ENCODE measurements at regions not wholly inside any gene's neighbourhood (a gene's known extent, or its start where the extent isn't known, plus 50 kb on each side); places are given as distances from the start of the nearest gene placed in this dataset.

GRCh38 chr9:16954040-16954439, 83.6 kb upstream of the BNC2 start:
- ChIA-PET POLR2A (no interaction called here), CTCF (no interaction called here)
- DNase-seq: no peak
- no peak for TF ChIP-seq CTCF (IDR thresholded peaks at IDR 0.05; ENCODE audit: insufficient read depth in 1 of 2, low read depth in 1 of 2, low read length in 1 of 2, severe bottlenecking in 1 of 2, unreplicated experiment in 1 of 2)
- H3K4me3 ChIP-seq (ENCODE audit: low read depth, low read length): no peak overlapping the region
- H3K36me3 Mint-ChIP-seq (ENCODE audit: insufficient read depth, unreplicated experiment): no peaks in the 10 kb centered on the region
- no peaks in the 10 kb centered on the region for H3K4me1 ChIP-seq
- H3K27me3 Mint-ChIP-seq (ENCODE audit: insufficient read depth, unreplicated experiment): no peaks in the 10 kb centered on the region
- H3K27ac Mint-ChIP-seq (ENCODE audit: unreplicated experiment): no peak overlapping the region
- no peaks in the 10 kb centered on the region for H3K27me3 ChIP-seq (replicated peaks; ENCODE audit: control insufficient read depth, insufficient read depth, low read length)
- no TSS peak for BruUV-seq (replicated peaks)
- intact Hi-C loops (cut with micrococcal nuclease; ENCODE audit: unreplicated experiment): no loop called here
- no peaks in the 10 kb centered on the region for H3K36me3 ChIP-seq (ENCODE audit: control insufficient read depth, insufficient read depth, low read length)
- no peaks in the 10 kb centered on the region for H3K4me1 Mint-ChIP-seq (ENCODE audit: low read depth, unreplicated experiment)
- no peak overlapping the region for H3K4me3 Mint-ChIP-seq (ENCODE audit: unreplicated experiment)
- H3K9me3 ChIP-seq: no peaks in the 10 kb centered on the region
- H3K9me3 Mint-ChIP-seq (ENCODE audit: unreplicated experiment): no peaks in the 10 kb centered on the region

- CTCF ChIA-PET: no interaction called here
- H3K9me3 ChIP-seq: no peaks in the 10 kb centered on the region
- no TSS peak for BruUV-seq (replicated peaks)
- TF ChIP-seq CTCF (IDR thresholded peaks at IDR 0.05; ENCODE audit: insufficient read depth in 1 of 2, low read depth in 1 of 2, low read length in 1 of 2, severe bottlenecking in 1 of 2, unreplicated experiment in 1 of 2): no peak
- DNase-seq: no peak
- H3K36me3 Mint-ChIP-seq (ENCODE audit: insufficient read depth, unreplicated experiment): no peaks in the 10 kb centered on the region
- POLR2A ChIA-PET: no interaction called here
- H3K27me3 ChIP-seq (replicated peaks; ENCODE audit: control insufficient read depth, insufficient read depth, low read length): no peaks in the 10 kb centered on the region
- H3K4me3 Mint-ChIP-seq (ENCODE audit: unreplicated experiment): no peak overlapping the region
- H3K9me3 Mint-ChIP-seq (ENCODE audit: unreplicated experiment): no peaks in the 10 kb centered on the region
- H3K36me3 ChIP-seq (ENCODE audit: control insufficient read depth, insufficient read depth, low read length): no peaks in the 10 kb centered on the region
- H3K27me3 Mint-ChIP-seq (ENCODE audit: insufficient read depth, unreplicated experiment): no peaks in the 10 kb centered on the region
- intact Hi-C loops (cut with micrococcal nuclease; ENCODE audit: unreplicated experiment): no loop called here
- H3K27ac Mint-ChIP-seq (ENCODE audit: unreplicated experiment): no peak overlapping the region
- H3K4me1 ChIP-seq: no peaks in the 10 kb centered on the region
- no peak overlapping the region for H3K4me3 ChIP-seq (ENCODE audit: low read depth, low read length)
- H3K4me1 Mint-ChIP-seq (ENCODE audit: low read depth, unreplicated experiment): no peaks in the 10 kb centered on the region
These were observed 81.0 kb upstream of the BNC2 start for GRCh38 chr9:16951502-16951901.

- Mint-ChIP-seq H3K27me3 (ENCODE audit: insufficient read depth, unreplicated experiment) (no peaks in the 10 kb centered on the region), H3K36me3 (ENCODE audit: insufficient read depth, unreplicated experiment) (no peaks in the 10 kb centered on the region)
These were observed 79.6 kb upstream of the BNC2 start for GRCh38 chr9:16950051-16950450.

More at GRCh38 chr9:16950051-16950450, 79.6 kb upstream of the BNC2 start:
- BruUV-seq (replicated peaks): no TSS peak
- ChIA-PET POLR2A (no interaction called here), CTCF (no interaction called here)
- Mint-ChIP-seq H3K9me3 (ENCODE audit: unreplicated experiment) (no peaks in the 10 kb centered on the region), H3K4me1 (ENCODE audit: low read depth, unreplicated experiment) (no peaks in the 10 kb centered on the region), H3K4me3 (ENCODE audit: unreplicated experiment) (no peak overlapping the region), H3K27ac (ENCODE audit: unreplicated experiment) (no peak overlapping the region)
- no peak for DNase-seq
- no peak overlapping the region for H3K4me3 ChIP-seq (ENCODE audit: low read depth, low read length)
- no peaks in the 10 kb centered on the region for H3K4me1 ChIP-seq
- H3K9me3 ChIP-seq: no peaks in the 10 kb centered on the region
- intact Hi-C loops (cut with micrococcal nuclease; ENCODE audit: unreplicated experiment): no loop called here
- H3K36me3 ChIP-seq (ENCODE audit: control insufficient read depth, insufficient read depth, low read length): no peaks in the 10 kb centered on the region
- TF ChIP-seq CTCF (IDR thresholded peaks at IDR 0.05; ENCODE audit: insufficient read depth in 1 of 2, low read depth in 1 of 2, low read length in 1 of 2, severe bottlenecking in 1 of 2, unreplicated experiment in 1 of 2): no peak
- no peaks in the 10 kb centered on the region for H3K27me3 ChIP-seq (replicated peaks; ENCODE audit: control insufficient read depth, insufficient read depth, low read length)

Data from Caco-2 (cell line).